CD1c-positive myeloid dendritic cell (primary cell): ENCODE measurements at regions not wholly inside any gene's neighbourhood (a gene's known extent, or its start where the extent isn't known, plus 50 kb on each side); places are given as distances from the start of the nearest gene placed in this dataset.
"Not testable (repeated sequence)": the region's sequence is repeated elsewhere in the genome, so short reads cannot be mapped to it uniquely, and the experiment has no call there.

Experiments
- DNase-seq: peaks from one replicate; pipeline ENCODE4 v3.0.0-alpha.2; 2016; ENCODE audit errors: extremely low spot score

GRCh38 chrX:16067886-16068515 lies 55.4 kb upstream of the GRPR start:
- no peak for DNase-seq

- no peak for DNase-seq
These were observed 59.4 kb upstream of the GRPR start for GRCh38 chrX:16063921-16064320.

- no peak for DNase-seq
These were observed 60.2 kb upstream of the GRPR start for GRCh38 chrX:16063141-16063540.

GRCh38 chrX:16061296-16061695 lies 62.1 kb upstream of the GRPR start:
- no peak for DNase-seq

GRCh38 chrX:16060252-16060651 lies 63.1 kb upstream of the GRPR start:
- no peak for DNase-seq

- not testable (repeated sequence) for DNase-seq
These were observed 74.2 kb upstream of the GRPR start for GRCh38 chrX:16049126-16049525.

GRCh38 chrX:16042980-16043379 lies 80.4 kb upstream of the GRPR start:
- no peak for DNase-seq

- DNase-seq: no peak
These were observed 83.5 kb upstream of the GRPR start for GRCh38 chrX:16039834-16040233.

- no peak for DNase-seq
These were observed 84.0 kb upstream of the GRPR start for GRCh38 chrX:16039363-16039762.

GRCh38 chrX:16033331-16033730 lies 90.0 kb upstream of the GRPR start:
- no peak for DNase-seq

GRCh38 chrX:16028576-16028975 lies 94.8 kb upstream of the GRPR start:
- DNase-seq: peak; percentile 25

GRCh38 chrX:16023790-16024734 lies 99.3 kb upstream of the GRPR start:
- DNase-seq: peak; percentile 48

GRCh38 chrX:16022580-16023200 lies 100.7 kb upstream of the GRPR start:
- DNase-seq: peak; percentile 26

- DNase-seq: no peak
These were observed 105.1 kb upstream of the GRPR start for GRCh38 chrX:16018291-16018690.

GRCh38 chrX:16014171-16014570 lies 109.2 kb upstream of the GRPR start:
- DNase-seq: peak; percentile 20

- no peak for DNase-seq
These were observed 111.1 kb upstream of the GRPR start for GRCh38 chrX:16012250-16012649.

- DNase-seq: no peak
These were observed 117.4 kb upstream of the GRPR start for GRCh38 chrX:16005917-16006316.

GRCh38 chrX:16002185-16002584 lies 121.2 kb upstream of the GRPR start:
- DNase-seq: no peak

GRCh38 chrX:15998350-15998749 lies 125.0 kb upstream of the GRPR start:
- no peak for DNase-seq

- DNase-seq: no peak
These were observed 133.6 kb upstream of the GRPR start for GRCh38 chrX:15989716-15990115.

- peak; percentile 17 for DNase-seq
These were observed 134.3 kb upstream of the AP1S2 start for GRCh38 chrX:15988661-15989603.

GRCh38 chrX:15985937-15986336 lies 131.3 kb upstream of the AP1S2 start:
- DNase-seq: peak; percentile 3
